ENCODE measurements at regions not wholly inside any gene's neighbourhood (a gene's known extent, or its start where the extent isn't known, plus 50 kb on each side); places are given as distances from the start of the nearest gene placed in this dataset.

- Histone ChIP-seq H3K36me3 (replicated peaks; ENCODE audit: low read depth, low read length) (no peaks in the 10 kb centered on the region), H3K27ac (ENCODE audit: low read length) (no peak overlapping the region), H2AFZ (ENCODE audit: low read depth, low read length) (no peak overlapping the region), H3K9me3 (ENCODE audit: insufficient read depth, low read length) (no peaks in the 10 kb centered on the region), H3K4me3 (ENCODE audit: low read length) (no peak overlapping the region), H3K4me1 (ENCODE audit: low read length) (no peaks in the 10 kb centered on the region), H4K20me1 (ENCODE audit: insufficient read depth, low read length) (no peaks in the 10 kb centered on the region), H3K79me2 (ENCODE audit: low read length) (no peaks in the 10 kb centered on the region), H3K27me3 (ENCODE audit: low read depth, low read length) (no peaks in the 10 kb centered on the region), H3K9ac (ENCODE audit: low read length) (no peak overlapping the region), H3K4me2 (ENCODE audit: low read length) (no peak overlapping the region)
- TF ChIP-seq CTCF (IDR thresholded peaks at IDR 0.05; ENCODE audit: low read depth, low read length): no peak
These were observed 59.9 kb upstream of the DOCK9 start for GRCh38 chr13:99037756-99038155.

GRCh38 chr13:99039718-99040280 lies 61.9 kb upstream of the DOCK9 start:
- no peaks in the 10 kb centered on the region for H3K9me3 ChIP-seq (ENCODE audit: insufficient read depth, low read length)
- no peak overlapping the region for H3K4me2 ChIP-seq (ENCODE audit: low read length)
- no peaks in the 10 kb centered on the region for H3K36me3 ChIP-seq (replicated peaks; ENCODE audit: low read depth, low read length)
- H3K9ac ChIP-seq (ENCODE audit: low read length): no peak overlapping the region
- no peak overlapping the region for H3K4me3 ChIP-seq (ENCODE audit: low read length)
- TF ChIP-seq CTCF (IDR thresholded peaks at IDR 0.05; ENCODE audit: low read depth, low read length) (no peak), EZH2phosphoT487 (IDR thresholded peaks at IDR 0.05; ENCODE audit: low read depth) (no peak)
- H4K20me1 ChIP-seq (ENCODE audit: insufficient read depth, low read length): no peaks in the 10 kb centered on the region
- no peaks in the 10 kb centered on the region for H3K4me1 ChIP-seq (ENCODE audit: low read length)
- H3K27me3 ChIP-seq (ENCODE audit: low read depth, low read length): peaks cover 3% of the 10 kb centered on the region; the same call in 1 of the 2 replicates
- no peaks in the 10 kb centered on the region for H3K79me2 ChIP-seq (ENCODE audit: low read length)
- no peak overlapping the region for H3K27ac ChIP-seq (ENCODE audit: low read length)
- no peak overlapping the region for H2AFZ ChIP-seq (ENCODE audit: low read depth, low read length)

GRCh38 chr13:99040536-99041131 lies 62.8 kb upstream of the DOCK9 start:
- no peaks in the 10 kb centered on the region for H3K4me1 ChIP-seq (ENCODE audit: low read length)
- H2AFZ ChIP-seq (ENCODE audit: low read depth, low read length): no peak overlapping the region
- no peaks in the 10 kb centered on the region for H3K79me2 ChIP-seq (ENCODE audit: low read length)
- no peak overlapping the region for H3K9ac ChIP-seq (ENCODE audit: low read length)
- H3K27ac ChIP-seq (ENCODE audit: low read length): no peak overlapping the region
- no peaks in the 10 kb centered on the region for H4K20me1 ChIP-seq (ENCODE audit: insufficient read depth, low read length)
- H3K36me3 ChIP-seq (replicated peaks; ENCODE audit: low read depth, low read length): no peaks in the 10 kb centered on the region
- no peak for TF ChIP-seq CTCF (IDR thresholded peaks at IDR 0.05; ENCODE audit: low read depth, low read length)
- no peak for TF ChIP-seq EZH2phosphoT487 (IDR thresholded peaks at IDR 0.05; ENCODE audit: low read depth)
- H3K9me3 ChIP-seq (ENCODE audit: insufficient read depth, low read length): no peaks in the 10 kb centered on the region
- H3K4me3 ChIP-seq (ENCODE audit: low read length): no peak overlapping the region
- peaks cover 3% of the 10 kb centered on the region; the same call in 1 of the 2 replicates for H3K27me3 ChIP-seq (ENCODE audit: low read depth, low read length)
- H3K4me2 ChIP-seq (ENCODE audit: low read length): no peak overlapping the region

- TF ChIP-seq CTCF (IDR thresholded peaks at IDR 0.05; ENCODE audit: low read depth, low read length) (no peak), EZH2phosphoT487 (IDR thresholded peaks at IDR 0.05; ENCODE audit: low read depth) (no peak)
These were observed 63.5 kb upstream of the DOCK9 start for GRCh38 chr13:99041337-99041736.

More at GRCh38 chr13:99041337-99041736, 63.5 kb upstream of the DOCK9 start:
- no peak overlapping the region for H3K4me3 ChIP-seq (ENCODE audit: low read length)
- no peak overlapping the region for H3K4me2 ChIP-seq (ENCODE audit: low read length)
- peaks cover 3% of the 10 kb centered on the region; the same call in 1 of the 2 replicates for H3K27me3 ChIP-seq (ENCODE audit: low read depth, low read length)
- H3K36me3 ChIP-seq (replicated peaks; ENCODE audit: low read depth, low read length): no peaks in the 10 kb centered on the region
- no peaks in the 10 kb centered on the region for H3K79me2 ChIP-seq (ENCODE audit: low read length)
- H3K9me3 ChIP-seq (ENCODE audit: insufficient read depth, low read length): no peaks in the 10 kb centered on the region
- peaks cover 5% of the 10 kb centered on the region for H3K4me1 ChIP-seq (ENCODE audit: low read length)
- H2AFZ ChIP-seq (ENCODE audit: low read depth, low read length): no peak overlapping the region
- H3K9ac ChIP-seq (ENCODE audit: low read length): no peak overlapping the region
- no peak overlapping the region for H3K27ac ChIP-seq (ENCODE audit: low read length)
- H4K20me1 ChIP-seq (ENCODE audit: insufficient read depth, low read length): no peaks in the 10 kb centered on the region

All from OCI-LY3 (cell line).